ENCODE measurements at regions not wholly inside any gene's neighbourhood (a gene's known extent, or its start where the extent isn't known, plus 50 kb on each side); places are given as distances from the start of the nearest gene placed in this dataset.

DNA sequence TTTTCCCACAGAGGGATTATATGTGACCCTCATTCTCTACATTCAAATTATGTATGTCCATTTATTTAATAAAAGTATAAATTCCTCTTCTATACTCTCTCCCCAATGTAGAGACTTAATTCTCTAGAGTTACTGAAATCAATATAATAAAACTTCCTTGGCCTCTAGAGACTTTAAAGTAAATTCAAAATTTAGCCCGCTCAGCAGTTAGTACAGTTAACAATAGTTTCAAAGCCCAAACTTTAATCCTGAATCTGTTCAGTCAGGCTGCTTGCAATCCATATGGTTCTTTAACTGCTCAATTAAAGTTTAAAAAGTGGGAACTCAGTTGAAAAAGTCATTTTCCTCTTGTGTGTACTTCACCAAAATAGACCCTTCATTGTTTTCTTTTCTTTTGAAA lies 2558.4 kb downstream of the ARAP2 start:
- POLR2A ChIA-PET: no interaction called here
- Mint-ChIP-seq H3K36me3 (ENCODE audit: insufficient read depth, unreplicated experiment) (no peaks in the 10 kb centered on the region), H3K4me3 (ENCODE audit: unreplicated experiment) (no peak overlapping the region), H3K4me1 (ENCODE audit: insufficient read depth, unreplicated experiment) (no peaks in the 10 kb centered on the region), H3K27me3 (ENCODE audit: insufficient read depth, unreplicated experiment) (no peaks in the 10 kb centered on the region), H3K9me3 (ENCODE audit: unreplicated experiment) (no peaks in the 10 kb centered on the region), H3K27ac (ENCODE audit: low read depth, unreplicated experiment) (no peak overlapping the region)
- CTCF ChIA-PET: no interaction called here
- no TSS peak for BruUV-seq (replicated peaks)
- no peak for TF ChIP-seq CTCF (IDR thresholded peaks at IDR 0.05; ENCODE audit: unreplicated experiment)
- intact Hi-C loops (cut with micrococcal nuclease): no loop called here
- no peak for DNase-seq (ENCODE audit: unreplicated experiment)

- no peak for TF ChIP-seq CTCF (IDR thresholded peaks at IDR 0.05; ENCODE audit: unreplicated experiment)
- peaks cover 9% of the 10 kb centered on the region for H3K9me3 Mint-ChIP-seq (ENCODE audit: unreplicated experiment)
- no peak overlapping the region for H3K27ac Mint-ChIP-seq (ENCODE audit: low read depth, unreplicated experiment)
- BruUV-seq (replicated peaks): no TSS peak
- no peak overlapping the region for H3K4me3 Mint-ChIP-seq (ENCODE audit: unreplicated experiment)
- H3K4me1 Mint-ChIP-seq (ENCODE audit: insufficient read depth, unreplicated experiment): peaks cover 6% of the 10 kb centered on the region
- intact Hi-C loops (cut with micrococcal nuclease): no loop called here
- ChIA-PET POLR2A (interaction anchor here (0.8 kb wide), 1 partner anchor 515 kb away, joined by 3 read pairs; no protein-coding TSS in a partner anchor), CTCF (no interaction called here)
- no peaks in the 10 kb centered on the region for H3K27me3 Mint-ChIP-seq (ENCODE audit: insufficient read depth, unreplicated experiment)
- H3K36me3 Mint-ChIP-seq (ENCODE audit: insufficient read depth, unreplicated experiment): no peaks in the 10 kb centered on the region
- peak; percentile 26 for DNase-seq (ENCODE audit: unreplicated experiment)
These were observed 2548.3 kb downstream of the ARAP2 start for GRCh38 chr4:33696041-33696440.

GRCh38 chr4:33696586-33696985 lies 2547.7 kb downstream of the ARAP2 start:
- intact Hi-C loops (cut with micrococcal nuclease): no loop called here
- H3K4me3 Mint-ChIP-seq (ENCODE audit: unreplicated experiment): no peak overlapping the region
- peaks cover 9% of the 10 kb centered on the region for H3K9me3 Mint-ChIP-seq (ENCODE audit: unreplicated experiment)
- H3K27ac Mint-ChIP-seq (ENCODE audit: low read depth, unreplicated experiment): no peak overlapping the region
- no peaks in the 10 kb centered on the region for H3K27me3 Mint-ChIP-seq (ENCODE audit: insufficient read depth, unreplicated experiment)
- peak; percentile 3 for DNase-seq (ENCODE audit: unreplicated experiment)
- BruUV-seq (replicated peaks): no TSS peak
- ChIA-PET CTCF (no interaction called here), POLR2A (interaction anchor here (0.6 to 0.8 kb wide), 2 partner anchors 12 to 515 kb away, joined by 3 to 4 read pairs; no protein-coding TSS in a partner anchor)
- TF ChIP-seq CTCF (IDR thresholded peaks at IDR 0.05; ENCODE audit: unreplicated experiment): no peak
- peaks cover 6% of the 10 kb centered on the region for H3K4me1 Mint-ChIP-seq (ENCODE audit: insufficient read depth, unreplicated experiment)
- H3K36me3 Mint-ChIP-seq (ENCODE audit: insufficient read depth, unreplicated experiment): no peaks in the 10 kb centered on the region

DNA sequence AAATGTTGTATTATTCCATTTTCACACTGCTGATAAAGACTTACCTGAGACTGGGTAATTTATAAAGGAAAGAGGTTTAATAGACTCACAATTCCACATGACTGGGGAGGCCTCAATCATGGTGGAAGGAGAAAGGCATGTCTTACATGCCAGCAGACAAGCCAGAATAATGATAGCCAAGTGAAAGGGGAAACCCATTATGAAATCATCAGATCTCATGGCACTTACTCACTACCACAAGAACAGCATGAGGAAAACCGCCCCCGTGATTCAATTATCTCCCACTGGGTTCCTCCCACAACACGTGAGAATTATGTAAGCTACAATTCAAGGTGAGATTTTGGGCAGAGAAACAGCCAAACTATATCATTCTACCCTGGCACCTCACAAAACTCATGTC lies 2535.1 kb downstream of the ARAP2 start:
- BruUV-seq (replicated peaks): no TSS peak
- H3K4me1 Mint-ChIP-seq (ENCODE audit: insufficient read depth, unreplicated experiment): no peaks in the 10 kb centered on the region
- no peaks in the 10 kb centered on the region for H3K27me3 Mint-ChIP-seq (ENCODE audit: insufficient read depth, unreplicated experiment)
- ChIA-PET CTCF (no interaction called here), POLR2A (no interaction called here)
- H3K4me3 Mint-ChIP-seq (ENCODE audit: unreplicated experiment): no peak overlapping the region
- no peaks in the 10 kb centered on the region for H3K9me3 Mint-ChIP-seq (ENCODE audit: unreplicated experiment)
- DNase-seq (ENCODE audit: unreplicated experiment): peak; percentile 59
- peaks cover 16% of the 10 kb centered on the region for H3K36me3 Mint-ChIP-seq (ENCODE audit: insufficient read depth, unreplicated experiment)
- H3K27ac Mint-ChIP-seq (ENCODE audit: low read depth, unreplicated experiment): no peak overlapping the region
- TF ChIP-seq CTCF (IDR thresholded peaks at IDR 0.05; ENCODE audit: unreplicated experiment): no peak
- intact Hi-C loops (cut with micrococcal nuclease): no loop called here

Data from MCF 10A (cell line).